HG02938 (cell line): ENCODE measurements at regions not wholly inside any gene's neighbourhood (a gene's known extent, or its start where the extent isn't known, plus 50 kb on each side); places are given as distances from the start of the nearest gene placed in this dataset.
A peak's percentile ranks its signal among the peaks of the same experiment; 100 is the strongest.

Experiments
- ATAC-seq: cut with Tn5 transposase; IDR thresholded peaks from one replicate; pipeline ENCODE4 v1.9.1; 2021; ENCODE audit warnings: mild to moderate bottlenecking, moderate library complexity; ENCODE audit not compliant: unreplicated experiment

- ATAC-seq, result peak; percentile 77
Measured at GRCh38 chr2:58870704-58871103, 629.6 kb upstream of the FANCL start.

GRCh38 chr2:58866946-58867345 lies 625.8 kb upstream of the FANCL start:
- no peak for ATAC-seq

GRCh38 chr2:58866527-58866926 lies 625.4 kb upstream of the FANCL start:
- no peak for ATAC-seq

GRCh38 chr2:58866040-58866439 lies 624.9 kb upstream of the FANCL start:
- ATAC-seq, result no peak

- ATAC-seq, result no peak
Measured at GRCh38 chr2:58865436-58865835, 624.3 kb upstream of the FANCL start.

- peak; percentile 46 for ATAC-seq
Measured at GRCh38 chr2:58862244-58862643, 621.1 kb upstream of the FANCL start.

- no peak for ATAC-seq
Measured at GRCh38 chr2:58860586-58860985, 619.5 kb upstream of the FANCL start.

GRCh38 chr2:58856100-58856499 lies 615.0 kb upstream of the FANCL start:
- no peak for ATAC-seq

GRCh38 chr2:58853420-58853819 lies 612.3 kb upstream of the FANCL start:
- no peak for ATAC-seq

GRCh38 chr2:58852905-58853304 lies 611.8 kb upstream of the FANCL start:
- ATAC-seq, result no peak

- no peak for ATAC-seq
Measured at GRCh38 chr2:58852243-58852642, 611.1 kb upstream of the FANCL start.

GRCh38 chr2:58851598-58851997 lies 610.5 kb upstream of the FANCL start:
- no peak for ATAC-seq

- ATAC-seq, result no peak
Measured at GRCh38 chr2:58845011-58845410, 603.9 kb upstream of the FANCL start.

- no peak for ATAC-seq
Measured at GRCh38 chr2:58842501-58843155, 601.5 kb upstream of the FANCL start.

- ATAC-seq, result no peak
Measured at GRCh38 chr2:58834404-58834803, 593.3 kb upstream of the FANCL start.

GRCh38 chr2:58826795-58827194 lies 585.7 kb upstream of the FANCL start:
- ATAC-seq, result no peak

GRCh38 chr2:58812771-58813344 lies 571.7 kb upstream of the FANCL start:
- no peak for ATAC-seq

GRCh38 chr2:58805126-58805525 lies 564.0 kb upstream of the FANCL start:
- ATAC-seq, result no peak

GRCh38 chr2:58803192-58803591 lies 562.1 kb upstream of the FANCL start:
- no peak for ATAC-seq

- no peak for ATAC-seq
Measured at GRCh38 chr2:58800881-58801280, 559.8 kb upstream of the FANCL start.

GRCh38 chr2:58798676-58799208 lies 557.6 kb upstream of the FANCL start:
- ATAC-seq, result no peak

GRCh38 chr2:58796239-58796910 lies 555.2 kb upstream of the FANCL start:
- no peak for ATAC-seq
